Vagina (tissue), 2 donors: ENCODE measurements at regions not wholly inside any gene's neighbourhood (a gene's known extent, or its start where the extent isn't known, plus 50 kb on each side); places are given as distances from the start of the nearest gene placed in this dataset.
"Not testable (repeated sequence)": the region's sequence is repeated elsewhere in the genome, so short reads cannot be mapped to it uniquely, and the experiment has no call there.

Experiments used
- CTCF ChIP-seq, 3 experiments: fragments of 450-650 bp in 2 of 3; fragments of 200-600 bp in 1 of 3; sonication (generic) in 1 of 3; IDR thresholded peaks; one replicate each; pipeline ENCODE4 v1.5.1; 2017 to 2019; ENCODE audit warnings: antibody characterized with exemption in 3 of 3, mild to moderate bottlenecking in 2 of 3, moderate library complexity in 2 of 3
- POLR2A ChIP-seq, 2 donors: fragments of 450-650 bp; IDR thresholded peaks; one replicate each; pipeline ENCODE4 v1.6.1; 2017; ENCODE audit warnings: antibody characterized with exemption in 2 of 2, mild to moderate bottlenecking in 2 of 2, moderate library complexity in 2 of 2

GRCh38 chr13:80675442-80675841 is 334.5 kb upstream of the SPRY2 start:
- TF ChIP-seq POLR2A, CTCF (IDR thresholded peaks at IDR 0.05): not testable (repeated sequence)
